ENCODE measurements at regions not wholly inside any gene's neighbourhood (a gene's known extent, or its start where the extent isn't known, plus 50 kb on each side); places are given as distances from the start of the nearest gene placed in this dataset.

DNA sequence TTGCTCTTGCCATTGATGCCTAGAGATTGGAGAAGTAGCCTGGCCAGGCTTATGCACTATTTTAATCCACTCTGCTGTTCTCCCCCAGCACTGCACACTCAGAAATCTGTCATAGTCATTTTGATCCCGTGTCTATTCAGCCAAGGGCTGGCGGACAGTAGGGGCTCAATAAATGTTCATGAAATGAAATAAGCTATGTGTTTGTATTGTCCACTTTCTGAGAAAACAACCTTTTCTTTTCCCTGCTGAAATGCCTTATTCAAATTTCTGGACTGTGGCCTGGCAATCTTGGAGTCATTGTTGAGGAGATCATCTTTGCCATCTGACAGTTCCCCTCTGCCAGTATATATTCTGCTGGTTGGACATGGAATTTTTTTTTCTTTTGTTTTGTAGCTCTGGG lies 550.4 kb upstream of the MAP3K7 start:
- no peak overlapping the region for H3K4me3 ChIP-seq (ENCODE audit: low read depth, low read length)
- DNase-seq (ENCODE audit: low read depth) = no peak
- TF ChIP-seq, protein P1, sequence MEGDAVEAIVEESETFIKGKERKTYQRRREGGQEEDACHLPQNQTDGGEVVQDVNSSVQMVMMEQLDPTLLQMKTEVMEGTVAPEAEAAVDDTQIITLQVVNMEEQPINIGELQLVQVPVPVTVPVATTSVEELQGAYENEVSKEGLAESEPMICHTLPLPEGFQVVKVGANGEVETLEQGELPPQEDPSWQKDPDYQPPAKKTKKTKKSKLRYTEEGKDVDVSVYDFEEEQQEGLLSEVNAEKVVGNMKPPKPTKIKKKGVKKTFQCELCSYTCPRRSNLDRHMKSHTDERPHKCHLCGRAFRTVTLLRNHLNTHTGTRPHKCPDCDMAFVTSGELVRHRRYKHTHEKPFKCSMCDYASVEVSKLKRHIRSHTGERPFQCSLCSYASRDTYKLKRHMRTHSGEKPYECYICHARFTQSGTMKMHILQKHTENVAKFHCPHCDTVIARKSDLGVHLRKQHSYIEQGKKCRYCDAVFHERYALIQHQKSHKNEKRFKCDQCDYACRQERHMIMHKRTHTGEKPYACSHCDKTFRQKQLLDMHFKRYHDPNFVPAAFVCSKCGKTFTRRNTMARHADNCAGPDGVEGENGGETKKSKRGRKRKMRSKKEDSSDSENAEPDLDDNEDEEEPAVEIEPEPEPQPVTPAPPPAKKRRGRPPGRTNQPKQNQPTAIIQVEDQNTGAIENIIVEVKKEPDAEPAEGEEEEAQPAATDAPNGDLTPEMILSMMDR (conservative IDR thresholded peaks at IDR 0.05; ENCODE audit: low read depth, low read length) = no peak

DNA sequence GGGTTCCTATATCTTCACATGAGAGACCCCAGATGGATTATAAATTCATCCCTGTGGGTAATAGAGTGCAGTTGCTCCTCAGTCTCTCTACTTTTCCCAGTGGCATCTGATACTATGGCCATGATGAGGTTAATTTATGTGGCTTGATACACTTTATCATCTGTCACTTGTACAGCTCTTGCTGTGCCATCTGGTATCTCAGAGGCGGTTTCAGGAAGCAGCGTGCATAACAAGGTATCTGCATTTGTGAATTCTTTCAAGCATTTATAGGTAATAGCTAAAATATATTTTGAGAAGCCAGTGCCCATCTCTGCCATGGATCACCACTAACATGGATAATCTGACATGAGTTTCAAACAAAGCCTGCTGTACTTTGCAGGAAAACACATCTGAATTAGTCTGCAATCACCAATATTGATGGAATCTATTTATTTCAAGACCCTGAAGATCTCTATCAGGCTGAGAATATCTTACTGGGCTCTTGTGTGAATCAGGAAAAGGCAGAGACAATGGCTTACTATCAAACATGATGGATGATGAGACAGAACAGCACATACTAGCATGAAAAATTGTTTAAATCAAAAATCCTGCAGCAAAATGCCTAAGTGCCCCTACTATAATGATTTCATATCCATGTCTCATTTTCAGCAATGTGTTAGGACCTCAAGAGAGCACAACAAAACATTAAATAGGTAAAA lies 548.7 kb upstream of the MAP3K7 start:
- H3K4me3 ChIP-seq (ENCODE audit: low read depth, low read length) = no peak overlapping the region
- no peak for DNase-seq (ENCODE audit: low read depth)
- TF ChIP-seq, protein P1 (conservative IDR thresholded peaks at IDR 0.05; ENCODE audit: low read depth, low read length) = no peak

DNA sequence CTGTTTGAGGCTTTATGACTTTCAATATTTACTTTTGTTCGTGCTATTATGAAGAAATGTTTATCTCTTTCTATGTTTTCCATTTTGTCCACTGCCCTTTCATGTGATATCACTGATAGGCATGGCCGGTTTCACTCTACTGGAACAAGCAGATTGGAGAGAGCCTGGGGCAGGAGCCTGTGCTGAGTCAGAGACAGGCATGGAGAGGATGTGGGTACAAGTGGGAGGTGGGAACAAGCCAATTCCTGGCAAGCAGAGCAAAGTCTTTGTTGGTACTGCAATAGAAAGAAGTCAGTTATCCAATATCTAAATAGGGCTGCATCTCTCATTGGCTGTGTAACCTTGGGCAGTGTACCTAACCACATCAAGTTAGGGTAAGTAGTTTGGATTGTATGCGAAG lies 545.6 kb upstream of the MAP3K7 start:
- peak; percentile 52 for DNase-seq (ENCODE audit: low read depth)
- TF ChIP-seq, protein P1 (conservative IDR thresholded peaks at IDR 0.05; ENCODE audit: low read depth, low read length) = no peak
- no peak overlapping the region for H3K4me3 ChIP-seq (ENCODE audit: low read depth, low read length)

DNA sequence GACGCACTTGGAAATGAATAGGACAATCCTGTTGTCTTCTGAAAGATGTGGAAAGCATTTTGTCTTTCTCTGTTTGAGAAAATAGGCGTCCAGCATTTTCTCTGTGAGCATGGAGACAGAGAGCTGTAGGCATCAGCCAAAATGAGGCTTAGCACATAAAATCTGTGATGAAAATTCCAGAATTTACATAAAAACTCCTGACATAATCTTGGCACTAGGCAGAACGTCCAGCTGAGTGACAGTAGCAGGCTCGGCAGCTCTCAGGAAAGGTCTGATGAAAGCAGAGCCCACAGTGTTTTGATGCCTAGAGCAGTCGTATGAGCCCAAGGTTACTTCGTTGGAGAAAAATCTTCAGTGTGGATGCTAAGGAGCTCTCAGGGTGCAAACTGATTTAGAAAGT lies 543.3 kb upstream of the MAP3K7 start:
- H3K4me3 ChIP-seq (ENCODE audit: low read depth, low read length) = no peak overlapping the region
- no peak for DNase-seq (ENCODE audit: low read depth)
- TF ChIP-seq, protein P1 (conservative IDR thresholded peaks at IDR 0.05; ENCODE audit: low read depth, low read length) = no peak

GRCh38 chr6:91127752-91128151 lies 540.9 kb upstream of the MAP3K7 start:
- TF ChIP-seq, protein P1 (conservative IDR thresholded peaks at IDR 0.05; ENCODE audit: low read depth, low read length) = no peak
- no peak overlapping the region for H3K4me3 ChIP-seq (ENCODE audit: low read depth, low read length)
- no peak for DNase-seq (ENCODE audit: low read depth)

DNA sequence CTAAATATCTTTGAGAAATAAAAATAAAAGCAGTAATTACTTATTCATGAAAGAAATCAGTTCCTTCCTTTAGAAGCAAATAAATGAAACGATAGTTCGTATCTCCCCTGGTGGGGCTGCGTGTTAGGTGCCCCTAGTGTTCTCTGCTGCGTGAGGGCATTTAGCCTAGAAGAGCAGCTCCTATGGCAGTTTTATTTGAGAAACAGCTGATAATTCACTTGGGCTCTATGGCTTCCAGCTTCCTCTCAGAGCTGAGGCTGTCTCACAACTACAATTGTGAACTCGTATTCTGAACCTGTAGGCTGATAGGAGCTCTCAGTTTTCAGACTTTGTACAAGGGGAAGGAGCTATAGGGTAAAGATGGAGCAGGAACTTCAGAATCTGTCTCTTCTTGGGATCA lies 540.0 kb upstream of the MAP3K7 start:
- DNase-seq (ENCODE audit: low read depth) = no peak
- TF ChIP-seq, protein P1 (conservative IDR thresholded peaks at IDR 0.05; ENCODE audit: low read depth, low read length) = no peak
- H3K4me3 ChIP-seq (ENCODE audit: low read depth, low read length) = no peak overlapping the region

- H3K4me3 ChIP-seq (ENCODE audit: low read depth, low read length) = no peak overlapping the region
- TF ChIP-seq, protein P1 (conservative IDR thresholded peaks at IDR 0.05; ENCODE audit: low read depth, low read length) = no peak
- no peak for DNase-seq (ENCODE audit: low read depth)
These were observed 530.7 kb upstream of the MAP3K7 start for GRCh38 chr6:91117550-91117949.

All from epithelial cell of proximal tubule (primary cell).